ENCODE measurements at regions not wholly inside any gene's neighbourhood (a gene's known extent, or its start where the extent isn't known, plus 50 kb on each side); places are given as distances from the start of the nearest gene placed in this dataset.
A peak's percentile ranks its signal among the peaks of the same experiment; 100 is the strongest.

DNA sequence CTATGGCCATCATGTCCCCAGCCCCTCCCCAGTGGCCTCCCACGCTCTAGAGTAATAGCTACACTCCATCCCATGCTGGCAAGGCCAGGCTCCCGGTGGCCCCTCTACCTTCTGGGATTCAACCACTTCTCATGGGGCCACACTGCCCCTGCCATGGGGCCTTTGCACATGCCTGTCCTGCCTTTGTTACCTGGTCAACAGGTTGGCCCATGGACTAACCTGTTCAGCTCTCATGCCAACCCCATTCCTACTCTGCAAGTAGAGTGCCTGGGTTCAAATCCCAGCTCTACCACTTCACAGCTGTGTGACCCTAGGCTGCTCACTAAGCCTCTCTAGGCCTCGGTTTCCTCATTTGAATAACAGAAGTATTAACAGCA is 98.5 kb downstream of the RFLNA start:
- no peak for DNase-seq

GRCh38 chr12:124392667-124393413 is 97.9 kb downstream of the RFLNA start:
- no peak for DNase-seq

GRCh38 chr12:124392271-124392666 is 97.4 kb downstream of the RFLNA start:
- DNase-seq, result no peak

- no peak for DNase-seq
These were observed 96.7 kb downstream of the RFLNA start for GRCh38 chr12:124391340-124392261.

DNA sequence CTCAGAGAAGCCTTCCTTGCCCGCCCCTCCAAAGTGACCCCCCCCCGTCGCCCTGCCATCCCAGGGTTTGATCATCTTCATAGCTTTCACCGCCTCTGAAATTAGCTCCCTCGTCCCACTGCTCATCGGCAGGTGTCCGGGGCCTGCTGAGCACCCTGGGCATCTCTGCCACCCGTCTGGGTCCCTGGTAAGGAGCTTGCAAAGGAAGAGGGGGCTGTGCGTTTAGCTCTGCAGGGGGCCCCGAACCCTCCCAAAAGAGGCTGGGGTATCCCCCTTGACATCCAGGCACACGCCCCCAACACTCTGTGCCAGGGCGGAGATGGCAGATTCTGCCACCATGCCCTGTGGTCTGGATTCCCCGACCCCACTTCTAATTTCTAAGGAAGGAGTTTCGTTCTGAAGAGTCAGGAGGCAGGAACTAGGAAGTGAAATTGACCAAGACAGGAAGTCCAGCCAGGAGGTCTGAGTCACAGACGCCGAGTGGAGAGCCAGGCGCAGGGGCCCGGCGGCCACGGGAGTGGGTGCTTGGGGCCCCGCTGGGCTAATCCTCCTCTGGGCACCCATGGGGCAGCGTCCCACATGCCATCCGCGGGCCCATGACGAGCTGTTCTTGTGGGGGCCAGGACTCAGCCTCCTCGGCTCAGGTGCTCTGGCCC is 95.7 kb downstream of the RFLNA start:
- no peak for DNase-seq

GRCh38 chr12:124389725-124390441 is 95.0 kb downstream of the RFLNA start:
- no peak for DNase-seq

GRCh38 chr12:124389138-124389724 is 94.3 kb downstream of the RFLNA start:
- DNase-seq, result peak; percentile 15

GRCh38 chr12:124388679-124389137 is 93.8 kb downstream of the RFLNA start:
- DNase-seq, result no peak

DNA sequence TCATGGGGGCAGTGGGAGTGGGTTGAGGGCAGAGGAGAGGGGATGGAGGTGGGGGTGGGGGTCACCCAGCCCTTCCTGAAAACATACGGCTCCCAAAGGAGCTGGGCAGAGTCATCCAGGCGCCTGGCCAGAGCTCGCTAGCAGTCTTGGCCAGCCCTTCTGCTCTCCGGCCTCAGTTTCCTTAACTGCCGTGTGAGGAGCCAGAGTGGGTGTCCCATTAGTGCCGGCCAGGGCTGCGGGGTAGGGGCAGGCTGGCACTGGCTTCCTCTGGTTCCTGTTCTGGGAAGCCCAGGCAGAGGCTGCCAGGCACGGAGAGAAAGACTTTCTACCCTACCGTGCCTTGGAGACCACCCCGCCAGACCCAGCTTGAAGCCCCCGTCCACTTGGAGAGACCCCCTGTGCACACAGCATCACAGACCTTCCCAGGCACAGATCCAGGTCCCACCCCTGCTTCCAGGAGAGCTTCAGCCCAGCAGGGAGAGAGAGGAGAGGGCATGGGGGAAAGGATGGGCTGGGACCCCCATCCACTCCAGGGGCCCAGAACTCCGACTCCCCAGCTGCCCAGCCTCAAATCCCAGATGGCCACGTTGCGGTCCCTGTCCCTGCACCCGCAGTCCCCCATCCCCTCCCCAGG is 93.3 kb downstream of the RFLNA start:
- no peak for DNase-seq

DNA sequence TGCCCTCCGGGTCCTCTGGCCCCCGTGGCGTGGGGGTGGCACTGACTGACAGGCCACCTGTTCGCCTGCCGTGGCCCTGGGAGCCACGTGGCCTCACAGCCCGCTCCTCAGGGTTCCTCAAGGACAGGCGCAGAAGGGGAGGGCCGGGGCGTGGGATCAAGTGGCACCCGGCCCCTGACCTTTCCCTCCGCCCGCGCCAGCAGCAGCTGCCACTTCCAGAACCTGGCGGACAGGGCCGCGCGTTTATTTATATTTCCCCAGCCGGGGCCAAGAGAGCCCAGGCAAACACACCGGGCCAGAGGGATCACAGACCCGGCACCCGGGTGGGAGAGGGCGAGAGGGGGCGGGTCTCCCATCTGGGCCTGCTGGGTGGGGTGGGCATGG is 92.6 kb downstream of the RFLNA start:
- no peak for DNase-seq

GRCh38 chr12:124386661-124387527 is 92.0 kb downstream of the RFLNA start:
- no peak for DNase-seq

DNA sequence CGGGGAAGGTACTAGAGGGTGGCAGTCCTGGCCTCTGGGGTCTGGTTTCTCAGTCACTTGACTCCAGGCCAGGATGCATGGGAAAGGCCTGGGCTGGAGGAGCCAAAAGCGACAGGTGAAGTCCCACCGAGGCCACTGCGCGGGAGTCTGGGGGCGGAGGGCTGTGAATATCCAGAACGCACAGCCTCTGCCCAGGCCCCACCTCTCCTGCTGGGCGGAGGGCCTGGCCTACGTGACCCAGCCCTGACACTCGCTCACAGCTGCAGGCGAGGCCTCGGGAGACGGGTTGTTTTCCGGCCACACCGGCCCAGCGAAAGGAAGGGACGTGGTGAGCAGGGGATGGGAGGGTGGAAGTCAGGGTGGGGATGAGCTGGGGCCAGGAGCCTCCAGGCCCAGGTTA is 91.2 kb downstream of the RFLNA start:
- no peak for DNase-seq

DNA sequence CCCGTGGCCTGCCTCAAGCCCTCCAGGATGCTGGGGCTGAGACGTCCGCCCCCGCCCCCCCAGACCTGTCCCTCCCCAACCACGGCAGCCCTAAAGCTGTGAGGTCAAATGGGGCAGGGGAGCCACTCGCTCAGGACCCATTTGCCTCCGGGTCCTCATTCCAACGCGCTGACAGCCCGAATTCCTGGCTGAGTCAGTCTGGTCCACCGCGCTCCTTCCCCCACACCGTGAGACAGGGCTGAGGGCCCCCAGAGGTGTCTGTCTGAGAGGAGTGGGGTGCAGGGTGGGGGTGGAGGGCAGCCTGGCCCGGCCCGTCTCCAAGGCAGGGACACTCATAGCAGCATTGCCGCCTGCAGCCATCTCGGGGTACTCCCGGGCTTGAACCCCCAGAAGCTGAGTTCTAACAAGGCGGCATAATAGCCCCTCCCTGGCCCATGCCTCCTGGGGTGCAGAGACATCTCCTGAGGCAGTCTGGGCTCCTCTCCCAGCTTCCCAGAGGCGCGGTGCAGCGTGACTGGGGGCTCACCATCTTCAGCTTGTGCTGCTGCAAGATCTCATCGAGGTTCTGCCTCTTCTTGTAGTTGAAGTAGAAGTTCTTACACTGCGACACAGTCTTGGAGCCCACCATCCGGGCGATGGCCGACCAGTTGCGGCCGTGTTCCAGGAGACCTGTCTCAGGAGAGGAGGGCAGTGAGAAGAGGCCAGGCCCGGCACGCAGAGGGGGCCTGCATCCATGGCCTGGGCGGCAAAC is 90.5 kb downstream of the RFLNA start:
- DNase-seq, result no peak

DNA sequence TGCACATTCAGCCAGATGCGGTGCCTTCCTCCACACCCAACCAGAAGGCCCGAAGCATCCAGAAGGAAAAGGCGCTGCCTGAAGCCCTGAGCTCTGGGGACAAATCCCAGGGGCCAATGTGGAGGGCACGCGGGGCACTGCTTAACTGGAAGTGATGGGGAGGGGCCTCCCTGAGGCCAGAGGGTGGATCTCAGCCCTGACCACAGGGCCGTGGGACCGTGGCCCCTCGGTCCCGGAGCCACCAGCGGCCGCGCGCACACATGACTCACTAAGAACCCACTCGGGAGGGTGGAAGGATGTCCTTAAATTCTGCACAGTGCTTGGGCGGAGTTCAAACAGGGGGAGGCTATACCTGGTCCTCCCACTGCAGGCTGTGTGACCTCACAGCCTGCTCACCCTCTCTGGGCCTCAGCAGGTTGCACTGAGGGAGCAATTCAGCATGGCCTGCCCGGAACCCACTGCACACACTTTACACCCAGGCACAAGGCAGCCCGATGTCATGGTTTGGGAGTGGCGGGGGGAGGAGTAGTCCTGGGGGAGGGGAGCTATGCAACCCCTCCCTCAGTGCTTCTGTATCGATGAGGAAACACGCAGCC is 89.5 kb downstream of the RFLNA start:
- DNase-seq, result no peak

DNA sequence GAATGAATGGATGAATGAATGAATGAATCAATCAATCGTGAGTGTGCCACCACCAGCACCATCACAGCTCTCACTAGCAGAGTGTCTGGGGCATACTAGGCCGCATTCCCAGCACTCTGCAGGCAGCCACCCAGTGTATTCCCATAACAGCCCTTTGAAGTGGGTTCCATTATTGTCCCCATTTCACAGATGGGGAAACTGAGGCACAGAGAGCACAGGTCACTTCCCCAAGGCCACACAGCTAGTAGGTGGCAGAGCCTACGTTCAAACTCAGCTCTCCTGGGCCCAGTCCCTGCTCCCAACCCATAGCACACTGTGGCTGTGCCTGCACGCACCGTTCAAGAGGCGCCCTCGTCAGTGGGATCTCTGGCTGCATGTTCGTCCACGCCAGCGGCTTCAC is 88.1 kb downstream of the RFLNA start:
- DNase-seq, result no peak

DNA sequence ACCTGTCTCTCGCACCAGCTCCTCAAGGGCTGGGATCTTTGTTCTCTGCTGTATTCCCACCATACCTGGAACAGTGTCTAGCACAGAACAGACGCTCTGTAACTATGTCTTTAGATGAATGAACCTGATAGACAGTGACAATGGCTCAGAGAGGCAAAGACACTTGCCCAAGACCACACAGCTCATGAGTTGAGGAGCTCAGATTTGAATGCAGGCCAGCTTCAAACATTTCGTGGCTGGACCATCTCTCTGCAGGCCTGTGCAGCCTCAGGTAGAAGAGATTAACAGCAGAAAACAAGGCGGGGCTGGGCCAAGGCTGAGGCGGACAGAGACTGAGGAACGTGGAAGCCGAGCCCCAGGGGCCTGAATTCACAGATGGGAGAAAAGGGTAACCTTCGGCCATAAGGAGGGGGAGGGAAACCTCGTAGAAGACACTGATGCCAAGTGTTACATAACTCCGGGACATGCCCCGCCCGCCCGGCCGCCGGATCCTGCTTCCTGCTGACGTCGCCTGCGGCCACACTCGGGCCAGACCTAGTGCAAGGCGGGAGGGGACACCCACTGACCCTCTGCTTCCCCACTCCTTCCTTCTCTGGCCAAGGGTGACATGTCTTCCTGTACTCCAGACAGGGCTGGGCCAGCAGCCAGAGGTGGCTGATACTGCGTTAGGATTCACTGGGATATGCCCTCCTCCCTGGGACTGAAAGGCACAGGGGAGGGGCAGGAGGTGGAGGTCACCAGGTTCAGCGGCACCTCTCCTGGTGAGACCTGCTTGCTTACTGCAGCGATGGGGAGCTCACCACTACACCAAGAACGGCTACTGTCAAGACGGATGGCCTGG is 86.8 kb downstream of the RFLNA start:
- DNase-seq, result no peak

DNA sequence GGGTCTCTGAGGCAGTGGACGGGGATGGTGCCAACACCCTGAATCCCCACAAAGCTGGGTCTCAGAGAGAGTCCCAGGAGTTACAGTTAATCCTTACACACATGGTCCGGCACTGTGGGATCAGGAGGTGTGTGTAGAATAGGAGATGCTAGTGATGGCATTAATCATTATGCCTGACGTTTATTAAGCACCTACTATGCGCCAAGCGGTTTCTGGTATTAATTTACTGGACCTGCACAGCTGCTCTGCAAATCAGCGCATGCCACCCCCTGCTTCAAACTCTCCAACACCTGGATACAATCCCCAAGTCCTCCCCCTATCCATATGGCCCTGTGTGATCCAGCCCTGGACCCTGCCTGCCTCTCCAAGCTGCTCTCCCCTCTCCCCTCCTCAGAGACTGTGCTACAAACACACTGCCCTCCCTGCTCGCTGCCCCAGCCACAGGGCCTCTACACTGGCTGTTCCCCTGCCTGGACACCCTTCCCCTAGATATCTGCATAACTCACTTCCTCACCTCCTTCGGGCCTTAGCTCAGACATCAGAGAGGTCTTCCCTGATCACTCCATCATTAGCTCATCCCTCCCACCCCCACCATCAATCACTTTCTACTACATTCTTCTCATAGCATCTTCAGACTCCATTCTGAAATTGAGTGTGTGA is 86.0 kb downstream of the RFLNA start:
- DNase-seq, result no peak
